ENCODE measurements at regions not wholly inside any gene's neighbourhood (a gene's known extent, or its start where the extent isn't known, plus 50 kb on each side); places are given as distances from the start of the nearest gene placed in this dataset.
A peak's percentile ranks its signal among the peaks of the same experiment; 100 is the strongest.

- peak; percentile 41 for DNase-seq
Observed at GRCh38 chr9:107172160-107172978, 110.7 kb upstream of the RAD23B start.

GRCh38 chr9:107172979-107173347 is 110.1 kb upstream of the RAD23B start:
- no peak for DNase-seq

GRCh38 chr9:107173422-107174180 is 109.5 kb upstream of the RAD23B start:
- DNase-seq: no peak

- DNase-seq: no peak
Observed at GRCh38 chr9:107174441-107174840, 108.6 kb upstream of the RAD23B start.

- DNase-seq: no peak
Observed at GRCh38 chr9:107175041-107175440, 108.0 kb upstream of the RAD23B start.

GRCh38 chr9:107175816-107176435 is 107.2 kb upstream of the RAD23B start:
- DNase-seq: no peak

- no peak for DNase-seq
Observed at GRCh38 chr9:107176436-107177151, 106.5 kb upstream of the RAD23B start.

GRCh38 chr9:107177243-107177839 is 105.7 kb upstream of the RAD23B start:
- DNase-seq: no peak

- no peak for DNase-seq
Observed at GRCh38 chr9:107177857-107178256, 105.2 kb upstream of the RAD23B start.

GRCh38 chr9:107178293-107178692 is 104.8 kb upstream of the RAD23B start:
- DNase-seq: no peak

GRCh38 chr9:107180206-107180605 is 102.9 kb upstream of the RAD23B start:
- DNase-seq: no peak

GRCh38 chr9:107183176-107183575 is 99.9 kb upstream of the RAD23B start:
- no peak for DNase-seq

GRCh38 chr9:107188376-107188775 is 94.7 kb upstream of the RAD23B start:
- DNase-seq: no peak

GRCh38 chr9:107190061-107190935 is 92.8 kb upstream of the RAD23B start:
- DNase-seq: no peak

- no peak for DNase-seq
Observed at GRCh38 chr9:107190936-107191290, 92.2 kb upstream of the RAD23B start.

GRCh38 chr9:107193251-107193650 is 89.8 kb upstream of the RAD23B start:
- DNase-seq: no peak

GRCh38 chr9:107198718-107199117 is 84.4 kb upstream of the RAD23B start:
- DNase-seq: no peak

GRCh38 chr9:107208121-107208520 is 75.0 kb upstream of the RAD23B start:
- no peak for DNase-seq

- DNase-seq: no peak
Observed at GRCh38 chr9:107210775-107211174, 72.3 kb upstream of the RAD23B start.

GRCh38 chr9:107211284-107211923 is 71.7 kb upstream of the RAD23B start:
- no peak for DNase-seq

- DNase-seq: no peak
Observed at GRCh38 chr9:107212613-107213012, 70.5 kb upstream of the RAD23B start.
